ENCODE measurements at regions not wholly inside any gene's neighbourhood (a gene's known extent, or its start where the extent isn't known, plus 50 kb on each side); places are given as distances from the start of the nearest gene placed in this dataset.

DNA sequence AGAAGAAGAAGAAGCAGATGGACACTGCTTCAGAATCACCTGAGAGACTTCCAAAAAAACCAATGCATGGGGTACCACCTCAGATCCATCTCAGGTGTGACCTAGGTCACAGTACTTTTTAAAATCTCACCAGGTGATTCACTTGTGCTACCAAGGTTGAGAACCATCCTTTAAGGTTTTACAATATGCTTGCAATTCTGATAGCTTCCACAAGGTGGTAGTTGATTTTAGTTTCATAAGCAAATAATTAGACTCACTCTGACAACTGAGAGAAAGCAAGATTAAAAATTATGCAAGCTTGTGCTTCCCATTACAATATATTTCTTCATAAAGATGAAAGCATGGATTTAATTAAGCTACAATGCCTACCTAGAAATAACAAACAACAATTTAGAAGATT, 355.1 kb downstream of the EN1 start:
- Histone ChIP-seq H3K36me3 (no peaks in the 10 kb centered on the region), H3K27me3 (no peaks in the 10 kb centered on the region), H3K4me1 (no peaks in the 10 kb centered on the region), H3K4me3 (no peak overlapping the region), H3K9me3 (no peaks in the 10 kb centered on the region), H3K27ac (no peak overlapping the region)
- no peak for DNase-seq
- intact Hi-C loops (cut with DNase I; ENCODE audit: low total_unique reads) = no loop called here
- TF ChIP-seq, protein P1, sequence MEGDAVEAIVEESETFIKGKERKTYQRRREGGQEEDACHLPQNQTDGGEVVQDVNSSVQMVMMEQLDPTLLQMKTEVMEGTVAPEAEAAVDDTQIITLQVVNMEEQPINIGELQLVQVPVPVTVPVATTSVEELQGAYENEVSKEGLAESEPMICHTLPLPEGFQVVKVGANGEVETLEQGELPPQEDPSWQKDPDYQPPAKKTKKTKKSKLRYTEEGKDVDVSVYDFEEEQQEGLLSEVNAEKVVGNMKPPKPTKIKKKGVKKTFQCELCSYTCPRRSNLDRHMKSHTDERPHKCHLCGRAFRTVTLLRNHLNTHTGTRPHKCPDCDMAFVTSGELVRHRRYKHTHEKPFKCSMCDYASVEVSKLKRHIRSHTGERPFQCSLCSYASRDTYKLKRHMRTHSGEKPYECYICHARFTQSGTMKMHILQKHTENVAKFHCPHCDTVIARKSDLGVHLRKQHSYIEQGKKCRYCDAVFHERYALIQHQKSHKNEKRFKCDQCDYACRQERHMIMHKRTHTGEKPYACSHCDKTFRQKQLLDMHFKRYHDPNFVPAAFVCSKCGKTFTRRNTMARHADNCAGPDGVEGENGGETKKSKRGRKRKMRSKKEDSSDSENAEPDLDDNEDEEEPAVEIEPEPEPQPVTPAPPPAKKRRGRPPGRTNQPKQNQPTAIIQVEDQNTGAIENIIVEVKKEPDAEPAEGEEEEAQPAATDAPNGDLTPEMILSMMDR (IDR thresholded peaks at IDR 0.05) = no peak

DNA sequence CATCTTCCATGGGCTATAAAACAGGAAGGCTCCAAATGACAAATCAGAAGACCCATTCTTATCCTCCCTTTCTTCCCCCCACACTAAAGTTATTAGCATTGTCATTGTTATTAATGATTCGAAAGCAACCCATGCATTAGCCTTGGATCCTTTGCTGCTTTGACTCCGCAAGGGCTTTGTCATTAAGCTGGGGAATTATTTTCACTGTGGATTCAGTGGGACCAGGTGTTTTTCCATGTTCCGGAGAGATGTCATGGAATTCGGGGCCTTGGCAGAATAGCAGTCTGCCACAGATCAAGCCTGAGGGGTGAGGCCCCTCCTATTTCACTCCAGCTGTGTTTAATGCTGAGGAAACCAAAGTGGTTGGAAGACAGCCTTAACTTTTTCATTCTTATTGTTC, 357.1 kb downstream of the EN1 start:
- H3K9me3 ChIP-seq = no peaks in the 10 kb centered on the region
- no peak overlapping the region for H3K4me3 ChIP-seq
- no peak for DNase-seq
- H3K27ac ChIP-seq = no peak overlapping the region
- TF ChIP-seq, protein P1 (IDR thresholded peaks at IDR 0.05) = no peak
- no peaks in the 10 kb centered on the region for H3K4me1 ChIP-seq
- intact Hi-C loops (cut with DNase I; ENCODE audit: low total_unique reads) = no loop called here
- H3K36me3 ChIP-seq = no peaks in the 10 kb centered on the region
- no peaks in the 10 kb centered on the region for H3K27me3 ChIP-seq

DNA sequence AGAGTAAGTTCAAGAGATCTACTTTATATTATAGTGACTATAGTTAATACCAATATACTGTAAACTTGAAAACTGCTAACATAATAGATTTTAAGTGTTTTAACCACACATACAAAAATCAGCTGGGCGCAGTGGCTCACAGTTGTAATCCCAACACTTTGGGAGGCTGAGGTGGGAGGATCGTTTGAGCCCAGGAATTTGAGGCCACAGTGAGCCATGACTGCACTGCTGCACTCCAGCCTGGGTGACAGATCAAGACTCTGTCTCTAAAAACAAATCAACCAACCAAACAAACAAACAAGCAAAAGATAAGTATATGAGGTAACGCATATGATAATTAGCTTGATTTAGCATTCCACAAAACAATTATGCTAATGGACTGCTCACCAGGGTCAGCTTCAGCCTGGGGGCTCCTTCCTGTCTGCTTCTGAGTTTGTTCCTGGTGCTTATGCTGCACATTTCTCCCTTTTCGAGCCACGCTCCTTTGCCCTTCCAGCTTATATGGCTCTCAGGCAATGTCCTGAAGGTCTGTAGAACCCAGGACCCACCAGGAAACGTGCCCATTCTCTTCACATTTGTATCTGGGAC, 357.6 kb downstream of the EN1 start:
- H3K27me3 ChIP-seq = no peaks in the 10 kb centered on the region
- intact Hi-C loops (cut with DNase I; ENCODE audit: low total_unique reads) = no loop called here
- no peaks in the 10 kb centered on the region for H3K36me3 ChIP-seq

DNA sequence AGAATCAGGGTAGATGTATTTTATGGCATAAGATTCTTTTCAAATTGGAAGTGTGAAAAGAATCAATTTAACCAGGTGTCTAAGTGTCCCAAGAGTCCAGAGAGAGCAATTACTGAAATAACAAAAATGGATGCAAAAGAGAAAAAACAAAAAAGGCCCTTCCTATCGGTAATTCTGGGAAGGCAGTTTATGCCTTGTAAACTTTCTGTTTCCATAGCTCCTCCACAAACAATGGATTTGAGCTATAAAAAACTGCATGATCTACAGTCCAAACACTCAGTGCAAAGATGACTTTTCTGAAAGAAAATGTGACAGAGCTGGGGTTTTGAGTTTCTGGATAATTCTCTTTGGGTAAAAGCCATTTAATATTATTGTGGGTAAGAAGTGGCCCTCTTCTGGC, 366.1 kb downstream of the EN1 start:
- Histone ChIP-seq H3K27ac (no peak overlapping the region), H3K9me3 (no peaks in the 10 kb centered on the region), H3K4me3 (no peak overlapping the region), H3K36me3 (no peaks in the 10 kb centered on the region), H3K4me1 (no peaks in the 10 kb centered on the region), H3K27me3 (peaks cover 0 to 9% of the 10 kb centered on the region in 2 donors)
- intact Hi-C loops (cut with DNase I; ENCODE audit: low total_unique reads) = no loop called here
- DNase-seq = no peak
- TF ChIP-seq, protein P1 (IDR thresholded peaks at IDR 0.05) = no peak

More for the DNA sequence above, 357.6 kb downstream of the EN1 start:
- TF ChIP-seq, protein P1 (IDR thresholded peaks at IDR 0.05) = no peak
- Histone ChIP-seq H3K27ac (no peak overlapping the region), H3K4me3 (no peak overlapping the region), H3K4me1 (no peaks in the 10 kb centered on the region), H3K9me3 (no peaks in the 10 kb centered on the region)
- no peak for DNase-seq

DNA sequence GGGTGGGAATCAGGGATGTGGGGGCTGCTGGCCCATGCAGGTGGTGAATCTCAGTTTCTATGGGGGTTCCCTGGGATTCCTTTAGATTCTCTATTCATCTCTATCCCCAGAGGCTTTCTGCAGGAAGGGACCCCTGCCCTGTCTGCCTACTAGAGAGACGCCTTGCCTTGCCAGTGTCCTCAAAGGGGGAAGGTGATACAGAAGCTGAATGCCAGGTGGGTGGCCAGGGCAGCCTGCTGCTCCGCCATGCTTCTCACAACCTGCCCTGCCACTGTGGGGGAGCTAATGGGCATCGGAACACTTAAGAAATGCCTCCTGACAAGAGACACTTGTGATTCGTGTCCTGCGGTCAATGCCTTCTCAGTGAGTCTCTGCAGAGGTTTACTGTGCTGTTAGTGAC, 368.4 kb downstream of the EN1 start:
- H3K36me3 ChIP-seq = no peaks in the 10 kb centered on the region
- peaks cover 0 to 9% of the 10 kb centered on the region in 2 donors for H3K27me3 ChIP-seq
- intact Hi-C loops (cut with DNase I; ENCODE audit: low total_unique reads) = no loop called here
- H3K4me1 ChIP-seq = no peaks in the 10 kb centered on the region
- no peaks in the 10 kb centered on the region for H3K9me3 ChIP-seq
- no peak overlapping the region for H3K27ac ChIP-seq
- no peak for DNase-seq
- TF ChIP-seq, protein P1 (IDR thresholded peaks at IDR 0.05) = no peak
- H3K4me3 ChIP-seq = no peak overlapping the region

All from tibial artery (tissue), 4 donors.